BJ (cell line): ENCODE measurements at regions not wholly inside any gene's neighbourhood (a gene's known extent, or its start where the extent isn't known, plus 50 kb on each side); places are given as distances from the start of the nearest gene placed in this dataset.

ENCODE experiments used
- CTCF ChIA-PET: fragments of 350-600 bp; formaldehyde crosslinking; extraction: SDS; loops from one replicate; lab custom pipeline; 2021; ENCODE audit warnings: antibody characterized with exemption, inconsistent platforms; lab: Yijun Ruan, JAX
- POLR2A ChIA-PET: fragments of 300-600 bp; sonication (Branson Sonifier 250); formaldehyde crosslinking; extraction: SDS; loops from one replicate; lab custom pipeline; 2021; ENCODE audit warnings: antibody characterized with exemption; lab: Charles Lee
- DNase-seq: peaks from one replicate; pipeline ENCODE4 v3.0.0-alpha.2; 2011; ENCODE audit warnings: low read depth
- H3K27me3 ChIP-seq: 2 replicates; pipeline ENCODE4 v1.6.0; 2011; ENCODE audit warnings: low read length; ENCODE audit not compliant: control insufficient read depth, insufficient read depth
- H3K36me3 ChIP-seq: 2 replicates; pipeline ENCODE4 v1.5.1; 2011; ENCODE audit warnings: low read length; ENCODE audit not compliant: control insufficient read depth, insufficient read depth
- H3K4me3 ChIP-seq: 2 replicates; pipeline ENCODE4 v1.5.1; 2011; ENCODE audit warnings: low read depth, mild to moderate bottlenecking, control low read depth, low read length
- CTCF ChIP-seq: IDR thresholded peaks from 2 replicates; pipeline ENCODE4 v1.5.1; 2011; ENCODE audit warnings: low read depth, mild to moderate bottlenecking, control low read depth, inconsistent platforms, low read length, moderate library complexity; ENCODE audit not compliant: insufficient read depth

GRCh38 chr3:13976469-13976868, 96.6 kb upstream of the WNT7A start:
- TF ChIP-seq CTCF = no peak
- ChIA-PET CTCF (no interaction called here), POLR2A (no interaction called here)
- Histone ChIP-seq H3K27me3 (no peaks in the 10 kb centered on the region), H3K36me3 (no peaks in the 10 kb centered on the region), H3K4me3 (no peak overlapping the region)
- DNase-seq = no peak

GRCh38 chr3:13975686-13976085, 95.8 kb upstream of the WNT7A start:
- TF ChIP-seq CTCF = no peak
- H3K36me3 ChIP-seq = no peaks in the 10 kb centered on the region
- CTCF ChIA-PET = no interaction called here
- no peak for DNase-seq
- H3K4me3 ChIP-seq = no peak overlapping the region
- no peaks in the 10 kb centered on the region for H3K27me3 ChIP-seq
- POLR2A ChIA-PET = no interaction called here

- DNase-seq = no peak
- H3K4me3 ChIP-seq = no peak overlapping the region
- TF ChIP-seq CTCF = no peak
- CTCF ChIA-PET = no interaction called here
- POLR2A ChIA-PET = no interaction called here
- H3K36me3 ChIP-seq = no peaks in the 10 kb centered on the region
- no peaks in the 10 kb centered on the region for H3K27me3 ChIP-seq
These were observed 93.0 kb upstream of the WNT7A start for GRCh38 chr3:13972679-13973379.

GRCh38 chr3:13966302-13966701, 86.4 kb upstream of the WNT7A start:
- POLR2A ChIA-PET = no interaction called here
- H3K36me3 ChIP-seq = no peaks in the 10 kb centered on the region
- H3K4me3 ChIP-seq = no peak overlapping the region
- TF ChIP-seq CTCF = no peak
- CTCF ChIA-PET = no interaction called here
- no peaks in the 10 kb centered on the region for H3K27me3 ChIP-seq
- no peak for DNase-seq

GRCh38 chr3:13963137-13963886, 83.4 kb upstream of the WNT7A start:
- DNase-seq = no peak
- TF ChIP-seq CTCF = no peak
- H3K36me3 ChIP-seq = no peaks in the 10 kb centered on the region
- no peak overlapping the region for H3K4me3 ChIP-seq
- no peaks in the 10 kb centered on the region for H3K27me3 ChIP-seq
- ChIA-PET POLR2A (no interaction called here), CTCF (no interaction called here)
